HG02943 (cell line): ENCODE measurements at regions not wholly inside any gene's neighbourhood (a gene's known extent, or its start where the extent isn't known, plus 50 kb on each side); places are given as distances from the start of the nearest gene placed in this dataset.
A peak's percentile ranks its signal among the peaks of the same experiment; 100 is the strongest.

Experiments
- ATAC-seq: cut with Tn5 transposase; IDR thresholded peaks from one replicate; pipeline ENCODE4 v1.9.1; 2021; ENCODE audit warnings: mild to moderate bottlenecking, low read depth, moderate library complexity; ENCODE audit not compliant: unreplicated experiment

- ATAC-seq: no peak
These were observed 161.3 kb upstream of the GGTLC1 start for GRCh38 chr20:24149881-24150307.

- no peak for ATAC-seq
These were observed 160.6 kb upstream of the GGTLC1 start for GRCh38 chr20:24149175-24149574.

DNA sequence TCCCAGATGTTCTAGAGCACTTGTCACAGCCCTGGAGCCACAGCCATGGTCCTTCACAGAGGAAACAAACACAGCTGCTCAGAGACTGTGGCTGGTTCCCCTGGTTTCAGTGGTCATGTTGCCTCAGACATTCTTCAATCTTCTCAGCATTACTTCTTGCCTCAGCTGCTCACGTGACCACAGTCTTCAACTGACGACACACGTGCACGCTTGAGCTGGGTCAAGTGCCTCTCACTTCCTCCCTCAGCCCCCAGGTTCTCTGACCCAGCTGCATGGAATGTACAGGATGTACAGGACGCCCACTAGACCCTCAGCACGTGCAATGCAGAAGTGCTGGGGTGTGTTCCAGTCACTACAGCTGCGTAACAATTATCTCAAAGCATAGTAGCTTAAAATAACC, 159.8 kb upstream of the GGTLC1 start:
- peak; percentile 57 for ATAC-seq

GRCh38 chr20:24147961-24148360, 159.4 kb upstream of the GGTLC1 start:
- no peak for ATAC-seq

DNA sequence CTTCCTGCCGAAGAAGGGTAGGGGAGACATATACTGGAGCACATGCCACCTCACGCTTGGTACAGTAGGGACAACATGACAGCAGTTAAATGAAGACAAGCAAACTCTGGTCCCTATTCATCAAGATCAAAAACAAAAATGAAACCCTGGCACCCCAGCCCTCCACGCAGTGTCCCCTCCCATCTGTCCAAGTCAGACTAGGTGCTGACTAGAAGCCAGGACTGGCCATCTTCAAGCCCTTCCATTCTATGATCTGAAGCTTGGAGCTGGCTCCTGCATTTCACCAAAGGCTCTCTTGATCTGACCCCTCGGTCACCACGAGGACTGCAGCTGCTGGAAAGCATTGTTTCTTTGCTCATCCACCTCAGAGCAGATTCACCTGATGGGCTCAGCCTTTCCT, 158.9 kb upstream of the GGTLC1 start:
- no peak for ATAC-seq

DNA sequence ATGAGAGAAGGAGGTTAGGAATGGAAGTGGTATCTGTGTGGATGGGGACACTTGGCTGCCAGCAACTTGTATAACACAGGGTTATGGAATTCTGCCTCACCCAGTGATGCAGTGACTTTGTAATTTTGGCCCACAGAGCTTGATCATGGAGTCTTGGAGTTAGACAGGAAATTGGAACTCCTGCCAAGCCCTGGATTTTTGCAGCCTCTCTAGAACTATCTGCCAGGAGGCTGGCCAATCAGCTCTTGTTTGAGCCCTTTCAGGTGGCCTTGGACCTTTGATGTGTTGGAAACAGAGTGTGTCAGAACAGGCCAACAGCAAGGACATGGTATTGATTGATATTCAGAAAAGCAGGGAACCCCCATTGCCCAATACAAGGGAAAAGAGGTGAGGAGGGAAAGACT, 157.7 kb upstream of the GGTLC1 start:
- no peak for ATAC-seq

- ATAC-seq: no peak
These were observed 155.8 kb upstream of the GGTLC1 start for GRCh38 chr20:24144371-24144770.

DNA sequence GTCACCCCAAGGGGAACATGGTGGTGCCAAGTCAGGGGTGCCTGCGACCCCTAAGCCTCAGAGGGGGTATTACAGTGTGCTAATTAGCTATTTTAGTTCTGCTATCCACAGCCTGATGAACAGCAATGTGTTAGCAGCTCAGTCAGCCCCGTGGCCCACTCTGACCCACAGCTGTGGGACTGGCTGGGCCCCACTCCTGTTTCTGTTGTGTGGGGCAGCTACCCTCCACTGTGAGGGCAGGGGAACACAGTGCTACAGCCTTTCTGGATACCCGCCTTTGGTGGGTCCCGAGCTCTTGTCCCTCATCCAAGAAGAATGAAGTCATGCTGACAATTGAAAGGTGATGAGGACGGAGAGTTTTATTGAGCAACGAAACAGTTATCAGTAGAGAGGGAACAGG, 152.5 kb upstream of the GGTLC1 start:
- no peak for ATAC-seq

DNA sequence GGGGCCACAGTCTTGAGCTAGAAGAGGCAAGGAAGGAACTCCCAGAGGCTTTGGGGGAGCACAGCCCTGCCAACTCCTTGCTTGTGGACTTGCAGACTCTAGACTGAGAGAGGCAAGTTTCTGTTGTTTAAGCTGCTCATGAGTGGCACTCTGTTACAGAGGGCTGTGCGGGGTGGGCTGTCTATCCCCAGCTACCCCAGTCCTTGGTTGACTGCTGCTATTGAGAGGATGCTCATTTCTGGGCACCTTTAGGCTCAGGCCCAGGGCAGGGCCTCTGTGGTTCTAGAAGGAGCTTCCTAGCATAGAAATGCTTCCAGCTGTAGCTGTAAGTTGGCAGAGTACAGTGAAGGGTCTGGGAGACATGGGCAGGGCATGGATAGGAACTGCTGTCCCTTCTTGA, 151.3 kb upstream of the GGTLC1 start:
- ATAC-seq: no peak

DNA sequence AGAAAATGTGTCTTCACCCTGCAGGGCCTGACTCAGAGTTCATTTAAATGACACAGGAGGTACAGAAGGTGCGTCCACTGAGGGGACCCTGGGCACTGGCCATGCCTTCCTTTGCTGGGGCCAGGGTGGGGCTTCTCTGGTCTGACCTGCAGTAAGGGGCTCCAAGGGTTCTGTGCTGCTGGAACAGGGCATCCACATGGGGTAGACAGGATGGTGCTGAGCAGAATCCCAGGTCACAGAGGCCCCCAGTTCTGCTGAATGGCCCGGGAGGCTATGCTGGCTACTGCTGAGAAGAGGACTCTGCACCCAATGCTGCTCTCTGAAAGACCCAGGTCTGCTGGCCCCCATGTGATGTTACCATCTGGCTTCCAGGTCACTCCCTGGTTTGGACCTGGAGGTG, 150.4 kb upstream of the GGTLC1 start:
- no peak for ATAC-seq

DNA sequence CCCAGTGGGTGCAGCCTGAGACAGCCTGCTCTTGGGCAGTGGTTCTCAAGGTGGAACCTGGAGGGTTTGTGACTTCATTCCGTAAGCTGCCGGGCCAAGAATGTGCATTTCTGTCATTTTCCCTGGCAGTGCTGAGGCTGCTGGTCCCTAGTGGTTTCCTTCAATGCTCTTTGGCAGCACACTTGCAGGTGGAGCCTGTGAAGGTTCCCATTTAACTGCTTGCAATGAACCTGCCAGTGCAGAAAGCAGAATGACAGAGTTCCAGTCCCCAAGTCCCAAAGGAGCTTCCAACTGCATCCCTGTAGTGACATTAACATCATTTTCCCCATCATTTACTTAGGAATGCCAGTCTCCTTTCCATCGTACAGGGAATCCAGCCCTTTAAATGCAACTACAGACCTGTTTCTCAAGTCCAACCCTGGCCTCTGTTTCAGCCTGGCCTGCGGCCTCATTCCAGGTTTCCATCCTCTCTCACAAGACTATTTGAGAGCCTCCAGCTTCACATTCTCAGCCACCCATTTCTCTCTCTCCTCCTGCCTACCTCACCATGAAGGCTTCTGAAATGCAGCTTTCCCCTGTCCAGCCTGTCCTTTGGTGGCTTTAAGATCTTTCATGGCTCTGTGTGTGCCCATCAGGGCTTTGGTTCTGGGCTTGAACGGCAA, 149.7 kb upstream of the GGTLC1 start:
- ATAC-seq: no peak

- ATAC-seq: no peak
These were observed 148.2 kb upstream of the GGTLC1 start for GRCh38 chr20:24136659-24137246.

DNA sequence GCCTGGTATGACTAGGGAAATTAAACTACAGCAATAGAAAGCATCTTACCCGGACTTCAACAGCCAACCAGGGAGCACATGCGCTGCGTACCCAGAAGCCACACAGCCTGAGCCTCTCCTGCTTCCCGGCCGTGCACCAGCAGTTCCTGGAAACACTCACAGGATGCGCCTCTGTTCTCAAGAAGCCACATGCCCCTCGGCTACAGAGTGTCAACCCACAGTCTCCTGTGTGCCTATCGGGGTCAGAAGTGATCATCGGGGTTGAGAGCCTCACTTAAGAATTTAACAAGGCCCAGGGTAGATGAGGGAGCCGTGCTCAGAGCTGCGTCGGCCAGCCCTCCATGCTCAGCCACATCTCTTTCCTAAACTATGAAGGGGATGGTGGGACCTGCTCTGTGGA, 147.2 kb upstream of the GGTLC1 start:
- no peak for ATAC-seq

DNA sequence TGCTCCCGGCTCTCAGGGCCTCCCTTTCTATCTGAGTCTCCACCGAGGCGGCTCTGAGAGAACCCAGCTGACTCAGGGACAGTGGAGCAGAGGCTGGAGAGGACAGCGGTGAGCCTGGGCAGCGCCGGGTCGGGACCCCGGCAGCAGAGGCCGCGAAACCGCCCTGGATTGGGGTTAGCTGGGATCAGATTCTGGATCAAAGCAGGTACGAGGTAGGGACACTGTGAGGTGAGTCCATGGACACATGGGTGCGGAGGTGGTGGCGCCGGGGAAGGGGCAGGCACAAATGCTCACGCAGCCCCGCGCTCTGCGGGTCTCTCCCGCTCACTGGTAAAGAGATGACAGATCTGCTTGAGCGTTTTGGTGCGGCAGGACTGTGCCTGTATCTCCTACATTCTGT, 146.4 kb upstream of the GGTLC1 start:
- ATAC-seq: no peak

DNA sequence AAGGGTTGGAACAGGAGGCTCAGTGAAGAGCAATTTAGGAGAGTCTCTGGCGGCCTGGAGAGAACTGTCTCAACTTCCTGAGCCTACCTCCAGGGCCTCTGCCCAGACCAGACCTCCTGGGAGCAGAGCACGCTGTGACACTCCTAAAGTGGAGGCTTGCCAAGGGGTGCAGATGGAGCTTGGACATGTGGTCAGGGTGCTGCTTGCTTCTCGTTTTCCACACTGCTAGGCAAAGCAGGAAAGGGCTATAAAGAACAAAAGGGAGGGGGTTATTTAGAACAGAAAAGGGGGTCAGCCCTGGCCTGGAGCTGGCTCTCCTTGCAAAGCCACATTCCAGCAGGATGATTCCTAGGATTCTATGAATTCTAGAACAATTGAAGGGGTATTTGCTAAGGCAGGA, 145.7 kb upstream of the GGTLC1 start:
- ATAC-seq: no peak

- ATAC-seq: no peak
These were observed 143.7 kb upstream of the GGTLC1 start for GRCh38 chr20:24132246-24132645.

DNA sequence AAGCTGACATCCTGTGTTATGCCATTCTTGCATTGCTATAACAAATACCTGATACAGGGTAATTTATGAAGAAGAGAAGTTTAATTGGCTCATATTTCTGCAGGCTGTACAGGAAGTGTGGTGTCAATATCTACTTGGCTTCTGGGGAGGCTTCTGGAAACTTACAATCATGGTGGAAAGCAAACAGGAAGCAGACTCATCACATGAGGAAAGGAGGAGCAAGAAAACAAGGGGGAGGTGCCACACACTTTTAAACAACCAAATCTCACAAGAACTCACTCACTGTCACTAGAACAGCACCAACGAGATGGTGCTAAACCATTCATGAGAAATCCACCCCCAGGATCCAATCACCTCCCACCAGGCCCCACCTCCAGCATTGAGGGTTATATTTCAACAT, 143.1 kb upstream of the GGTLC1 start:
- ATAC-seq: no peak

- ATAC-seq: no peak
These were observed 142.7 kb upstream of the GGTLC1 start for GRCh38 chr20:24131281-24131680.

DNA sequence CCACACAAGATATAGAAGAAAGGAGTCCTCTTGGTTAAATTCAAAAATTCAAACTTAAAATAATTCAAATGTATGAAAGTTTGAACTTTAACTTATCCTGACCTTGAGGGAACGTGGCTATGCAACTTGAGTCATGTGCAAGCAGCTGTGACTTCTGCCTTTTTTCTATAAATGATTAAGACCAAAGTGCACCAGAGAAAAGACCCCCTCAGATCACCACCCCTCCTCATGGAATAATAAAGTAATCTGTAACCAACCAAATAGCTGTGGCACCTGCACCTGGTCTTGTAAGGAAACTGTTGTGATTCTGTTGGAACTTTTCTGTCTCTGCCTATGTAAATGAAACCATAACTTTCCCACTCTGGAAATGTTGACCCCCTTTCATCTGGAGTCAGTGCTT, 141.1 kb upstream of the GGTLC1 start:
- ATAC-seq: no peak

DNA sequence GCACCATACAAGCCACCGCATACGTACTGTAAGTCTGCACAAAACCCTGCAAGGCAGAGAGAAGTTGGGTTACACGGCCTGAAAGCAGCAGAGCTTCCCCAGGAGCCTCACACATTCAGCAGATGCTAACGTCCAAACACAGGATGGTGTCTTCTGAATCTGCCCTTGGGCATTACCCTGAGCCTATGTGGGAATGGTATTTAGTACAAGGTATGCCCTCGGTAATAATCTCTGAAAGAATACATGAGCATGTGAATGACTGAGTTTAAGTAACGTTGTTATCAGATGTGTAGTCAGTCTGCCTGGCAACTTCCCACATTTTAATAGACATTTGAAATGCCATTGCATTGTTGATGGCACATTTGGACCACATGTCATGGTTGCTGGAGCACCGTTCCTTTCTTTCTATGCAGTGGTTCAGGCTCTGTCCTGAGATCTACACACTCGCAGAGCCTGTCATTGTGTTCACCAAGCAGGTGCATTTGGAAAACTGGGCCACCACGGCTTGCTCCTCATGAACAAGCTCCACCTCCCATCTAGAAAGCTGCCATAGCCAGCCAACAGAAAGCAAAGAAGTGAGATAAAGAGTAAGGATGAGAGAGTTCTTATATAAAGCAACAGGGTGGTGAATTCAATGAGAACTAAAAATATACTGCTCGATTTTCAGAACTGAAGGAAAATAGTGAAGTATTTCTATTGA, 136.5 kb upstream of the GGTLC1 start:
- ATAC-seq: no peak

DNA sequence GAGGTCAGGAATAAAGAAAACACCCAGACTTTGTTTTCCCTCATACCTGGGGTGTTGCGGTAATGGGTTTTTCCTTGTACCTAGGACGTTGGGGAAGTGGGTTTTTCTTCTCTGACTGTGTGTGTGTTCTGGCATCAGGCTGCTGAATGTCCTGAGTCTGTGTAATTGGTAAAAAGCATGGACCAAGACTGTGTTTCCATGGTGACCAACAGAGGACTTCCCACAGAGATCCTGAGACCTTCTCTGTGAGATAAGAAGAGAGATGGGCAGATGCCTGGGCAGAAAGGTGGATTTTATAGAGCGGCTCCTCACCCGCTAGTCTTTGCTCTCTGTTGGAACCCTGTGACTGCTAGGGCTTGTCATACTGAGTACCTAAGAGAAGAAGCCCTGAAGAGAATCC, 135.4 kb upstream of the GGTLC1 start:
- ATAC-seq: no peak
